ENCODE measurements at regions not wholly inside any gene's neighbourhood (a gene's known extent, or its start where the extent isn't known, plus 50 kb on each side); places are given as distances from the start of the nearest gene placed in this dataset.

DNA sequence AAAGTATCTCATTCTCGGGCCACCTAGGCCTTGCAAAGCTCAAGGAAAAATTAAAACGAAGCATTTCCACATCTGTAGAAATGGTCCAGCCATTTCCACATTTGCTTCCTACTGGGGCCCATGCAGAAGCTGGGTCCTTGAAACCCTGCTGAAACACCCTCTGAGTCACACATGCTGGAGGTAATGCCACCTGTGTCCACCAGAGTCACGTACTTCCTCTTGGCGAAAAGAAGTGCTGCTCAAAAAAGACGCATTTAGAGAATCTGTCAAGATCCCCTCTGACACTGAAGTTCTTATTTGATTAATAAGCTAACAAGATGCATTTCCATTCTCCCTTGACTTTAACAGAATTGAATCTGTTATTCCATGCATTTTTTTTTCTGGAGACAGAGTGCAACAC lies 423.2 kb downstream of the PREX1 start:
- no peak for TF ChIP-seq CBX1 (IDR thresholded peaks at IDR 0.05; ENCODE audit: low read depth)
- no peak for TF ChIP-seq MYC (CRISPR knock-in tag; IDR thresholded peaks at IDR 0.05; ENCODE audit: borderline replicate concordance)
